OCI-LY7 (cell line): ENCODE measurements at regions not wholly inside any gene's neighbourhood (a gene's known extent, or its start where the extent isn't known, plus 50 kb on each side); places are given as distances from the start of the nearest gene placed in this dataset.

Experiments
- BruUV-seq: library from RNA; stranded (reverse); fragments of 400-500 nt; replicated peaks from 2 replicates; lab custom pipeline; 2021; lab: Mats Ljungman, UMichigan
- CTCF ChIA-PET: fragments of 300-600 bp; sonication (Branson Sonifier 250); formaldehyde crosslinking; loops from one replicate; lab custom pipeline; 2022; ENCODE audit warnings: antibody characterized with exemption; ENCODE audit not compliant: unreplicated experiment; lab: Charles Lee
- POLR2A ChIA-PET: fragments of 300-600 bp; sonication (Branson Sonifier 250); formaldehyde crosslinking; loops from one replicate; lab custom pipeline; 2022; ENCODE audit warnings: antibody characterized with exemption; lab: Charles Lee
- DNase-seq: peaks from one replicate; pipeline ENCODE4 v3.0.0-alpha.2; 2015; ENCODE audit warnings: low spot score
- H2AFZ ChIP-seq: fragments of 200-600 bp; sonication (generic), shearing (Covaris generic); 2 replicates; pipeline ENCODE4 v1.6.1; 2014; ENCODE audit warnings: mild to moderate bottlenecking, antibody characterized with exemption, low read length, moderate library complexity
- H3K27ac ChIP-seq: fragments of 200-600 bp; sonication (generic); 2 replicates; pipeline ENCODE4 v1.5.1; 2014; ENCODE audit warnings: mixed run types, low read depth, mild to moderate bottlenecking, moderate library complexity, low read length, inconsistent platforms; ENCODE audit not compliant: poor library complexity, severe bottlenecking
- H3K36me3 ChIP-seq: fragments of 200-600 bp; sonication (generic); 2 replicates; pipeline ENCODE4 v1.6.1; 2014; ENCODE audit warnings: mild to moderate bottlenecking, antibody characterized with exemption, low read length, moderate library complexity, mixed read lengths; ENCODE audit not compliant: insufficient read depth
- H3K4me1 ChIP-seq: fragments of 200-600 bp; sonication (generic); 2 replicates; pipeline ENCODE4 v1.5.1; 2014; ENCODE audit warnings: mild to moderate bottlenecking, low read length; ENCODE audit not compliant: insufficient read depth, poor library complexity, severe bottlenecking
- H3K4me2 ChIP-seq: fragments of 200-600 bp; sonication (generic); 2 replicates; pipeline ENCODE4 v1.6.1; 2014; ENCODE audit warnings: mild to moderate bottlenecking, low read length
- H3K4me3 ChIP-seq: fragments of 200-600 bp; sonication (generic); 2 replicates; pipeline ENCODE4 v1.5.1; 2014; ENCODE audit warnings: mild to moderate bottlenecking, low read depth, low read length; ENCODE audit not compliant: poor library complexity, severe bottlenecking
- H3K79me2 ChIP-seq: fragments of 200-600 bp; sonication (generic); 2 replicates; pipeline ENCODE4 v1.6.1; 2016; ENCODE audit warnings: low read depth, mild to moderate bottlenecking, low read length, moderate library complexity, mixed read lengths; ENCODE audit not compliant: insufficient read depth
- H3K9me2 ChIP-seq: fragments of 200-600 bp; sonication (generic); 2 replicates; pipeline ENCODE4 v1.6.1; 2016; ENCODE audit warnings: mild to moderate bottlenecking, low read length, mixed read lengths; ENCODE audit not compliant: insufficient read depth
- H3K9me3 ChIP-seq: fragments of 200-600 bp; sonication (generic); 2 replicates; pipeline ENCODE4 v1.6.1; 2014; ENCODE audit warnings: mild to moderate bottlenecking, mixed run types, low read length, mixed read lengths
- H4K20me1 ChIP-seq: fragments of 200-600 bp; sonication (generic); 2 replicates; pipeline ENCODE4 v1.6.1; 2014; ENCODE audit warnings: mild to moderate bottlenecking, antibody characterized with exemption, low read length, moderate library complexity, mixed read lengths; ENCODE audit not compliant: insufficient read depth
- EZH2phosphoT487 ChIP-seq: fragments of 200-600 bp; sonication (generic); IDR thresholded peaks from 2 replicates; pipeline ENCODE4 v1.6.1; 2018; ENCODE audit warnings: low read depth, borderline replicate concordance, mild to moderate bottlenecking, mixed run types, antibody characterized with exemption, low read length, moderate library complexity, mixed read lengths
- intact Hi-C: fragments of 100-400 bp; cut with micrococcal nuclease; formaldehyde crosslinking; loops from one replicate; pipeline ENCODE4 v1.10.0; 2022; ENCODE audit not compliant: unreplicated experiment
- TF ChIP-seq, protein P1 (sequence below): fragments of 200-600 bp; sonication (generic); conservative IDR thresholded peaks from 2 replicates; pipeline ENCODE4 v1.5.1; 2014; ENCODE audit warnings: mild to moderate bottlenecking, antibody characterized with exemption, low read length, moderate library complexity, mixed read lengths

DNA sequence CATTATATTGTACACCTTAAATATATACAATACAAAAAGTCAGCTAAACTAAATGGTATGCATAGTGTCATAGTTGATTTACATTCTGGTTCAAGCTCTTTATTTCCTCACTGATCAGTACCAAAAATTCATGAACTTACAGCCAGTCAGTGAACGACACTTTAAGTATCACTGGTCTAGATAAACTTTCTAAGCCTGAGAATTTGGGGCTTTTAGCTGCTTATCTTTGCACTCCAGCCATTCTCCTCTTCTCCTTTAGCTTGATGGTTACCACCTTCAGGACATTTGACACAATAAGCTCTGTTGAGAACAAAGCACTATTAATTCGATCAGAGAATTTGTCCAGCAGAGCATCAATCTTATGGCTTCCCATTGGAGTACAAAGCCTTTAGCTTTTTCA is 83.0 kb upstream of the ALG13 start:
- no peak for TF ChIP-seq EZH2phosphoT487
- TF ChIP-seq, protein P1, sequence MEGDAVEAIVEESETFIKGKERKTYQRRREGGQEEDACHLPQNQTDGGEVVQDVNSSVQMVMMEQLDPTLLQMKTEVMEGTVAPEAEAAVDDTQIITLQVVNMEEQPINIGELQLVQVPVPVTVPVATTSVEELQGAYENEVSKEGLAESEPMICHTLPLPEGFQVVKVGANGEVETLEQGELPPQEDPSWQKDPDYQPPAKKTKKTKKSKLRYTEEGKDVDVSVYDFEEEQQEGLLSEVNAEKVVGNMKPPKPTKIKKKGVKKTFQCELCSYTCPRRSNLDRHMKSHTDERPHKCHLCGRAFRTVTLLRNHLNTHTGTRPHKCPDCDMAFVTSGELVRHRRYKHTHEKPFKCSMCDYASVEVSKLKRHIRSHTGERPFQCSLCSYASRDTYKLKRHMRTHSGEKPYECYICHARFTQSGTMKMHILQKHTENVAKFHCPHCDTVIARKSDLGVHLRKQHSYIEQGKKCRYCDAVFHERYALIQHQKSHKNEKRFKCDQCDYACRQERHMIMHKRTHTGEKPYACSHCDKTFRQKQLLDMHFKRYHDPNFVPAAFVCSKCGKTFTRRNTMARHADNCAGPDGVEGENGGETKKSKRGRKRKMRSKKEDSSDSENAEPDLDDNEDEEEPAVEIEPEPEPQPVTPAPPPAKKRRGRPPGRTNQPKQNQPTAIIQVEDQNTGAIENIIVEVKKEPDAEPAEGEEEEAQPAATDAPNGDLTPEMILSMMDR, result no peak
- no peak overlapping the region for H3K4me2 ChIP-seq
- intact Hi-C loops, result no loop called here

GRCh38 chrX:111608724-111609123 is 72.2 kb upstream of the ALG13 start:
- Histone ChIP-seq H2AFZ (no peak overlapping the region), H4K20me1 (no peaks in the 10 kb centered on the region), H3K9me3 (no peaks in the 10 kb centered on the region), H3K79me2 (no peaks in the 10 kb centered on the region), H3K4me2 (no peak overlapping the region), H3K27ac (no peak overlapping the region), H3K4me3 (no peak overlapping the region), H3K36me3 (no peaks in the 10 kb centered on the region), H3K9me2 (no peaks in the 10 kb centered on the region), H3K4me1 (no peaks in the 10 kb centered on the region)
- intact Hi-C loops, result no loop called here
- POLR2A ChIA-PET, result no interaction called here
- CTCF ChIA-PET, result no interaction called here
- DNase-seq, result no peak
- no peak for TF ChIP-seq EZH2phosphoT487
- TF ChIP-seq, protein P1, result no peak
- no TSS peak for BruUV-seq

More for the DNA sequence above, 83.0 kb upstream of the ALG13 start:
- no peak overlapping the region for H3K4me3 ChIP-seq
- POLR2A ChIA-PET, result no interaction called here
- H3K9me3 ChIP-seq, result no peaks in the 10 kb centered on the region
- DNase-seq, result no peak
- H3K9me2 ChIP-seq, result no peaks in the 10 kb centered on the region
- H3K27ac ChIP-seq, result no peak overlapping the region
- BruUV-seq, result no TSS peak
- H2AFZ ChIP-seq, result no peak overlapping the region
- H3K4me1 ChIP-seq, result no peaks in the 10 kb centered on the region
- no peaks in the 10 kb centered on the region for H4K20me1 ChIP-seq
- no peaks in the 10 kb centered on the region for H3K79me2 ChIP-seq
- H3K36me3 ChIP-seq, result no peaks in the 10 kb centered on the region
- CTCF ChIA-PET, result no interaction called here

DNA sequence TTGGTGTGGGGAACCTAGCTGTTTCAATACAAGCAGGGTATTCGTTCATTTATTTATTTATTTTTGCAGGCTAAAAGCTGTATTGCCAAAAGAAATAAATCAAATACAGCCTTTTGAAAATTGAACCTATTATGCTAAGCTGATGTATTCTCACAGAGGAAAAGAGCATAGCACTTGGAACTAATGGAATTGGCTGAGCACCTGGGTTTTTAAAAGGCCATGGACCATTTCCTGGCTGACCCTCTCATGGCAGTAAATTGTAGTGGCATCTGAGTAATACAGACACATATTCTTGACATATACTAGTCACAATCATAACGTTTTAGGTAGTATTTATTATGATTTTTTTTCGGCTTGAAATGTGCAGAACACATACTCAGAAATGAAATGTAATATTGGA is 71.8 kb upstream of the ALG13 start:
- Histone ChIP-seq H3K4me3 (no peak overlapping the region), H3K79me2 (no peaks in the 10 kb centered on the region), H3K4me1 (no peaks in the 10 kb centered on the region), H3K4me2 (no peak overlapping the region), H3K9me2 (no peaks in the 10 kb centered on the region), H3K9me3 (no peaks in the 10 kb centered on the region), H3K27ac (no peak overlapping the region), H3K36me3 (no peaks in the 10 kb centered on the region), H4K20me1 (no peaks in the 10 kb centered on the region), H2AFZ (no peak overlapping the region)
- ChIA-PET POLR2A (no interaction called here), CTCF (no interaction called here)
- DNase-seq, result no peak
- no TSS peak for BruUV-seq
- TF ChIP-seq EZH2phosphoT487, result no peak
- TF ChIP-seq, protein P1, result no peak
- intact Hi-C loops, result no loop called here
